Left lung (tissue), 4 donors: ENCODE measurements at regions not wholly inside any gene's neighbourhood (a gene's known extent, or its start where the extent isn't known, plus 50 kb on each side); places are given as distances from the start of the nearest gene placed in this dataset.
"Not testable (repeated sequence)": the region's sequence is repeated elsewhere in the genome, so short reads cannot be mapped to it uniquely, and the experiment has no call there.

ENCODE experiments used
- ATAC-seq: fragments of 200-7000 bp; cut with Tn5 transposase; one replicate; pipeline ENCODE4 v1.9.1; 2020; ENCODE audit warnings: moderate library complexity
- DNase-seq, 4 donors: peaks; one replicate each; pipeline ENCODE4 v3.0.0-alpha.2; 2013 to 2020
- H3K27ac ChIP-seq, 2 donors: fragments of 200-600 bp; sonication (generic) in 1 of 2; one replicate each; pipeline versions ENCODE4 v1.5.0 to v1.8.0; 2020 to 2021
- H3K27me3 ChIP-seq, 2 donors: fragments of 200-600 bp; sonication (generic) in 1 of 2; one replicate each; pipeline versions ENCODE4 v1.5.0 to v1.8.0; 2020 to 2021
- H3K36me3 ChIP-seq, 2 donors: fragments of 200-600 bp; sonication (generic) in 1 of 2; one replicate each; pipeline versions ENCODE4 v1.5.0 to v1.8.0; 2020 to 2021
- H3K4me1 ChIP-seq, 2 donors: fragments of 200-600 bp; one replicate each; pipeline ENCODE4 v1.8.0; 2021
- H3K4me3 ChIP-seq, 2 donors: fragments of 200-600 bp; sonication (generic) in 1 of 2; one replicate each; pipeline versions ENCODE4 v1.5.0 to v1.8.0; 2020 to 2021; ENCODE audit warnings: mild to moderate bottlenecking in 1 of 2
- H3K9me3 ChIP-seq, 2 donors: fragments of 200-600 bp; sonication (generic) in 1 of 2; one replicate each; pipeline versions ENCODE4 v1.5.0 to v1.8.0; 2020 to 2021
- intact Hi-C, 2 donors: fragments of 100-400 bp; cut with DNase I; formaldehyde crosslinking; loops; one replicate each; pipeline versions ENCODE4 v1.11.2 to v1.14.2; 2022
- TF ChIP-seq, protein P1 (sequence below), 2 donors: fragments of 200-600 bp; sonication (generic) in 1 of 2; IDR thresholded peaks; one replicate each; pipeline versions ENCODE4 v1.5.0 to v1.8.0; 2021; ENCODE audit warnings: antibody characterized with exemption in 2 of 2
- donor health status: DM: no; HTN: yes; CAD: no.
- donor health status: DM: no; HTN: no; CAD: no.

DNA sequence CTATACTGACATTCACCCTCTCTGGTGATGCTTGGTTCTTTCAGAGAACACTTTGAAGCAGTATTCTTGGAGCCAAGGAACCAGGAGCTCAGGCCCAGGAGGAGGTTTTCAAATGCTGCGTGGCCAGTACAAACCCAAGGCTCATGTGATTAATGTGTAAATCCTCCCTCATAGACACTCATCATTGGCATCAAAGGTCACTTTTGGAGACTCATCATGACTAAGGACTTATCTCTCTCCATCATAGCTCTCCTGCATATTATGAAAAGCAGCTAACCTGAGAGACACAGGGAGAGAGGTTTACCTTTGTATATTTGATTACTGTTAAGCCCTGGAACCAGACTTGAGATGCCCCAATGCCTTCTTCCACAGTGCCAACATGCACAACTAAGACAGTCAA is 115.3 kb upstream of the SRD5A2 start:
- intact Hi-C loops: no loop called here
- TF ChIP-seq, protein P1, sequence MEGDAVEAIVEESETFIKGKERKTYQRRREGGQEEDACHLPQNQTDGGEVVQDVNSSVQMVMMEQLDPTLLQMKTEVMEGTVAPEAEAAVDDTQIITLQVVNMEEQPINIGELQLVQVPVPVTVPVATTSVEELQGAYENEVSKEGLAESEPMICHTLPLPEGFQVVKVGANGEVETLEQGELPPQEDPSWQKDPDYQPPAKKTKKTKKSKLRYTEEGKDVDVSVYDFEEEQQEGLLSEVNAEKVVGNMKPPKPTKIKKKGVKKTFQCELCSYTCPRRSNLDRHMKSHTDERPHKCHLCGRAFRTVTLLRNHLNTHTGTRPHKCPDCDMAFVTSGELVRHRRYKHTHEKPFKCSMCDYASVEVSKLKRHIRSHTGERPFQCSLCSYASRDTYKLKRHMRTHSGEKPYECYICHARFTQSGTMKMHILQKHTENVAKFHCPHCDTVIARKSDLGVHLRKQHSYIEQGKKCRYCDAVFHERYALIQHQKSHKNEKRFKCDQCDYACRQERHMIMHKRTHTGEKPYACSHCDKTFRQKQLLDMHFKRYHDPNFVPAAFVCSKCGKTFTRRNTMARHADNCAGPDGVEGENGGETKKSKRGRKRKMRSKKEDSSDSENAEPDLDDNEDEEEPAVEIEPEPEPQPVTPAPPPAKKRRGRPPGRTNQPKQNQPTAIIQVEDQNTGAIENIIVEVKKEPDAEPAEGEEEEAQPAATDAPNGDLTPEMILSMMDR (IDR thresholded peaks at IDR 0.05): no peak
- H3K36me3 ChIP-seq: no peaks in the 10 kb centered on the region
- H3K9me3 ChIP-seq: peaks cover 6 to 92% of the 10 kb centered on the region in 2 donors
- H3K4me3 ChIP-seq: no peak overlapping the region
- H3K27ac ChIP-seq: no peak overlapping the region
- no peaks in the 10 kb centered on the region for H3K4me1 ChIP-seq
- ATAC-seq (no peak), DNase-seq (no peak)
- H3K27me3 ChIP-seq: no peaks in the 10 kb centered on the region

DNA sequence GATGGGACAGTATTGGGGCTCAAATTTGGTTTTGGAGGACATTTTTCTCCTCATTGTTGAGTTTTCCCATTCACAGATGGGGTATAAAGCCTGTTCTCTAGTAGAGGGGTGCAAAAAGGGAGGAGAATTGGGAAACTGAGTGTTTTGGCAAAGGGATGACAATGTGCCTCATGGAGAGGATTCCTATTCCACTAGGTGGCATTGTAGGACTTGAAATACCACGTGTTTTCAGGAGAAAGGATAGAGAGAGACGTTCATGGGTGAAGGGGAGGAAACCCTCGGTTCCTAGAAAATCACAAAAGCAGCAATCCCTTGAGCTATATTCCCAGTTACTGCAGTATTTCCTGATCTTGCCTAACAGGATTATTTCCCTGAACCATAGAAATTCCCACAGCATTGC is 113.7 kb upstream of the SRD5A2 start:
- no peak for ATAC-seq
- peaks cover 6 to 87% of the 10 kb centered on the region in 2 donors for H3K9me3 ChIP-seq

DNA sequence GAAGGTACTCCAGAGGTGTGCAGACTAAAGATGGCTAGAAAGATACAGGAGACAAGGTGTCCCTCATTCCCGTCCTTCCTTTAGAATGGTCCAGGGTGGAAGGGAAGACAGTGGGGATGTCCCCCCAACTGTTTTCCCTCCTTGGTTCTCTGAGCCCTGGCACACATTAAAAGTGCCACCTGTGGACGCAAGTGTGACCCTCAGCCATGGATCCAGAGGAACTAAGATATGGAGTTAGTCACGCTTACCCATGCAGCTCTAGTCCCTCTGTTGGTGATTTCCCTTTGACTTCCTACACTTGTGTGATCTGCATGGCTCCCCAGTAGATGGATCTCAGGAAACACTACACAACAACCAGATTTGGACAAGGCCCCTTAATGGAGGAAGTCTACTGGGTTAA is 113.1 kb upstream of the SRD5A2 start:
- Histone ChIP-seq H3K4me1 (no peaks in the 10 kb centered on the region), H3K4me3 (no peak overlapping the region), H3K36me3 (no peaks in the 10 kb centered on the region), H3K27ac (no peak overlapping the region), H3K27me3 (no peaks in the 10 kb centered on the region), H3K9me3 (peaks cover 6 to 87% of the 10 kb centered on the region in 2 donors)
- TF ChIP-seq, protein P1 (IDR thresholded peaks at IDR 0.05): no peak
- ATAC-seq (no peak), DNase-seq (peak in 1 of 4 donors; percentile 1)
- intact Hi-C loops: no loop called here

More for the DNA sequence above, 113.7 kb upstream of the SRD5A2 start:
- Histone ChIP-seq H3K27ac (no peak overlapping the region), H3K4me1 (no peaks in the 10 kb centered on the region), H3K27me3 (no peaks in the 10 kb centered on the region), H3K4me3 (no peak overlapping the region), H3K36me3 (no peaks in the 10 kb centered on the region)
- intact Hi-C loops: no loop called here
- TF ChIP-seq, protein P1 (IDR thresholded peaks at IDR 0.05): no peak
- no peak for DNase-seq

DNA sequence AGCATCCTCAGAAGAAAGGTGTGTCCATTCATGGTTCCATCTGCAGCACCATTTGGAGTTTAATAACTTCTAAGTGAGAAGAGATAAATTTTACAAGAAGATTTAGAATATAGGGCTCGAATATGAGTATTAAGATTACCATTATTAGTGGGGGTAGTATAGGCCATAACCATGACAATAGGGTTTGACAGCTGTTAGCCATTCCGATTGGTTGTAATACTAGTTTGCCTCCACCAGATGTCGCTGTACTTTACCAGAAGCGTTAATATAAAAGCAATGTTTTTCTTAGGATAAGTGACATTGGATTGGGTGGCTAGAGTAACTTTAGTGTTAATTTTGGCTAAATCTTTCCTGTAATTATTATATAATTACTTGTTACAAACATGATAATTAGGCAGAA is 107.5 kb upstream of the SRD5A2 start:
- Histone ChIP-seq H3K9me3 (peaks cover 0 to 70% of the 10 kb centered on the region in 2 donors), H3K36me3 (no peaks in the 10 kb centered on the region), H3K4me3 (no peak overlapping the region), H3K27me3 (no peaks in the 10 kb centered on the region), H3K27ac (no peak overlapping the region), H3K4me1 (no peaks in the 10 kb centered on the region)
- TF ChIP-seq, protein P1 (IDR thresholded peaks at IDR 0.05): peak; percentile 31 to 38
- DNase-seq: no peak
- ATAC-seq: no peak
- intact Hi-C loops: no loop called here

DNA sequence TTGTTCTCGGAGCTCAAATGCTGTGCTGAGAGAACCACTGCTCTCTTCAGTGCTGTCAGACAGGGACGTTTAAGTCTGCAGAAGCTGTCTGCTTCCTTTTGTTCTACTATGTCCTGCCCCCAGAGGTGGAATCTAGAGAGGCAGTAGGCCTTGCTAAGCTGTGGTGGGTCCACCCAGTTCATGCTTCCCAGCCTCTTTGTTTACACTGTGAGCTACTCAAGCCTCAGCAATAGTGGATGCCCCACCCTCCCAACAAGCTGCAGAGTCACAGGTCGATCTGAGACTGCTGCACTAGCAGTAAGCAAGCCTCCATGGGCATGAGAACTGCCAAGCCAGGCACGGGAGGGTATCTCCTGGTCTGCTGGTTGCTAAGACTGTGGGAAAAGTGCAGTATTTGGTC is 102.8 kb upstream of the SRD5A2 start:
- H3K27me3 ChIP-seq, H3K4me1 ChIP-seq, DNase-seq, H3K4me3 ChIP-seq, intact Hi-C loops, ATAC-seq, H3K27ac ChIP-seq, H3K36me3 ChIP-seq: not testable (repeated sequence)
- peaks cover 0 to 70% of the 10 kb centered on the region in 2 donors for H3K9me3 ChIP-seq

DNA sequence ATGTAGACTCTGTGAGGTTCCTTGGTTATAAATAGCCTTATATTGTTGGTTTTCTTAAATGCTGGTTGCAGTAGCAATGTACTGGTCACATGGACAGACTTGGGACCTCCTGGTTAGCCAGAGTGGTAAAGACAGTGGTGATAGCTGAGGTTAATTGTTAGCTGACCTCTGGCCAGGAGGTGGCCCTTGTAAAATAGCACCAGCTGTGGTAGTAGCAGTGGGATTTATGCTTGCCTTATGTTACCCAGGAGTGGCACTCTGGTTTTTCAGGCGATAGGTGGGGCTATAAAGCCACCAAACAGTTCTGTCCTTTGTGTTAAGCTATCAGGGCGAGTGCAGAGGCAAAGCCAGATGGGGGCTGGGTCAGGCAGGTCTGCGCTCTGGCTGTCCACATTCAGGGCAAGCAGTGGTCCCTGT is 94.8 kb upstream of the SRD5A2 start:
- no peak for ATAC-seq
- Histone ChIP-seq H3K27me3 (no peaks in the 10 kb centered on the region), H3K9me3 (peaks cover 0 to 80% of the 10 kb centered on the region in 2 donors), H3K4me3 (no peak overlapping the region), H3K4me1 (no peaks in the 10 kb centered on the region), H3K27ac (no peak overlapping the region), H3K36me3 (no peaks in the 10 kb centered on the region)
- TF ChIP-seq, protein P1 (IDR thresholded peaks at IDR 0.05): no peak
- intact Hi-C loops: no loop called here
- no peak for DNase-seq
